HG02623 (cell line): ENCODE measurements at regions not wholly inside any gene's neighbourhood (a gene's known extent, or its start where the extent isn't known, plus 50 kb on each side); places are given as distances from the start of the nearest gene placed in this dataset.

ENCODE experiments used
- ATAC-seq: cut with Tn5 transposase; IDR thresholded peaks from one replicate; pipeline ENCODE4 v1.9.1; 2021; ENCODE audit warnings: moderate library complexity; ENCODE audit not compliant: unreplicated experiment

GRCh38 chrX:107502316-107502715 lies 52.9 kb downstream of the FRMPD3 start:
- ATAC-seq: no peak

- ATAC-seq: no peak
Measured at GRCh38 chrX:107504006-107504405, 54.6 kb downstream of the FRMPD3 start.

GRCh38 chrX:107505223-107505622 lies 55.8 kb downstream of the FRMPD3 start:
- no peak for ATAC-seq

GRCh38 chrX:107506596-107507031 lies 57.2 kb downstream of the FRMPD3 start:
- no peak for ATAC-seq

GRCh38 chrX:107507093-107507743 lies 57.8 kb downstream of the FRMPD3 start:
- no peak for ATAC-seq

- no peak for ATAC-seq
Measured at GRCh38 chrX:107507744-107508117, 58.3 kb downstream of the FRMPD3 start.

GRCh38 chrX:107508925-107509324 lies 59.5 kb downstream of the FRMPD3 start:
- no peak for ATAC-seq

GRCh38 chrX:107514944-107515343 lies 65.5 kb downstream of the FRMPD3 start:
- ATAC-seq: no peak

- no peak for ATAC-seq
Measured at GRCh38 chrX:107521877-107522586, 72.6 kb downstream of the FRMPD3 start.

- ATAC-seq: no peak
Measured at GRCh38 chrX:107522901-107523300, 73.4 kb downstream of the FRMPD3 start.

GRCh38 chrX:107526141-107526540 lies 76.7 kb downstream of the FRMPD3 start:
- ATAC-seq: no peak

- ATAC-seq: no peak
Measured at GRCh38 chrX:107530141-107530540, 80.7 kb downstream of the FRMPD3 start.

GRCh38 chrX:107537815-107538214 lies 88.4 kb downstream of the FRMPD3 start:
- ATAC-seq: peak; percentile 50

GRCh38 chrX:107541244-107541643 lies 87.1 kb upstream of the PRPS1 start:
- no peak for ATAC-seq

- ATAC-seq: no peak
Measured at GRCh38 chrX:107542040-107542439, 86.3 kb upstream of the PRPS1 start.

GRCh38 chrX:107542500-107542899 lies 85.8 kb upstream of the PRPS1 start:
- no peak for ATAC-seq

- ATAC-seq: no peak
Measured at GRCh38 chrX:107547621-107548020, 80.7 kb upstream of the PRPS1 start.

GRCh38 chrX:107548775-107549174 lies 79.5 kb upstream of the PRPS1 start:
- ATAC-seq: no peak

GRCh38 chrX:107549504-107549903 lies 78.8 kb upstream of the PRPS1 start:
- ATAC-seq: no peak

- no peak for ATAC-seq
Measured at GRCh38 chrX:107551546-107551945, 76.8 kb upstream of the PRPS1 start.

GRCh38 chrX:107552930-107553329 lies 75.4 kb upstream of the PRPS1 start:
- no peak for ATAC-seq

- ATAC-seq: no peak
Measured at GRCh38 chrX:107556967-107557366, 71.3 kb upstream of the PRPS1 start.

- ATAC-seq: no peak
Measured at GRCh38 chrX:107559506-107559905, 68.8 kb upstream of the PRPS1 start.
